ENCODE measurements at regions not wholly inside any gene's neighbourhood (a gene's known extent, or its start where the extent isn't known, plus 50 kb on each side); places are given as distances from the start of the nearest gene placed in this dataset.
A peak's percentile ranks its signal among the peaks of the same experiment; 100 is the strongest.
"Not testable (repeated sequence)": the region's sequence is repeated elsewhere in the genome, so short reads cannot be mapped to it uniquely, and the experiment has no call there.

DNA sequence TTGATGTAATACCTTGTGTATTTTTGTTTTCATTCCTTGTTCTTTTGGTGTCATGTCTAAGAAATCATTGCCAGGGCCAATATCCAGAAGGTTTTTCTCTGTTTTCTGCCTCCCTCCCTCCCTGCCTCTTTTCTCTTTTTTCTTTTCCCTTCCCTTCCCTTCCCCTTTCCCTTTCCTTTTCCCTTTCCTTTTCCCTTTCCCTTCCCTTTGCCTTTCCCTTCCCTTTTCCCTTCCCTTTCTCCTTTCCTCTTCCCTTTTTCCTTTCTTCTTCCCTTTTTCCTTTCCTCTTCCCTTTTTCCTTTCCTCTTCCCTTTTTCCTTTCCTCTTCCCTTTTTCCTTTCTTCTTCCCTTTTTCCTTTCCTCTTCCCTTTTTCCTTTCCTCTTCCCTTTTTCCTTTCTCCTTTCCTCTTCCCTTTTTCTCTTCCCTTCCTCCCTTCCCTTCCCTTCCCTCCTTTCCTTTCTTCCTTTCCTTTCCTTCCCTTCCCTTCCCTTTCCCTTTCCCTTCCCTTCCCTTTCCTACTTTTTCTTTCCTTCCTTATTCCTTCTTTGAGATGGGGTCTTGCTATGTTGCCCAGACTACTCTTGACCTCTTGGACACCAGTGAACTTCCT, 646.1 kb downstream of the RAPGEF2 start:
- DNase-seq: no peak

DNA sequence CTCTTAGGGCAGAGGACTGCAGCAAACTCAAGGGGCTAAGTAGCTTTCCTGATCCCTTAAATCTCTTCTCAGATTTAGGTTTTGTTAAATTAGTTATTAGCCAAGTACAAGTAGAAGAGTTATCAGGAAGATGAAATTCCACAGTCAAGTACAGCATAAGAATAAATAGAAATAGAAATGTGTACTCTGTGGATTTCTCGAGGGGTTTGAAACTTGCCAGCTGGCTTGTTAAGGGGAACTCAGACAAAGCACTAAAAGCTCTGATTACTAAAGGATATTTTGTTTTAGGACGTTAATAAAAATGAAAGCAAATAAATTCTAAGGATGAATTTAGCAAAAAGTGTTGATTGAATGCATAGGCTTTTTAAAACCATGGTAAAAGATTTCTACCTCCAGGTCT, 654.6 kb downstream of the RAPGEF2 start:
- no peak for DNase-seq

DNA sequence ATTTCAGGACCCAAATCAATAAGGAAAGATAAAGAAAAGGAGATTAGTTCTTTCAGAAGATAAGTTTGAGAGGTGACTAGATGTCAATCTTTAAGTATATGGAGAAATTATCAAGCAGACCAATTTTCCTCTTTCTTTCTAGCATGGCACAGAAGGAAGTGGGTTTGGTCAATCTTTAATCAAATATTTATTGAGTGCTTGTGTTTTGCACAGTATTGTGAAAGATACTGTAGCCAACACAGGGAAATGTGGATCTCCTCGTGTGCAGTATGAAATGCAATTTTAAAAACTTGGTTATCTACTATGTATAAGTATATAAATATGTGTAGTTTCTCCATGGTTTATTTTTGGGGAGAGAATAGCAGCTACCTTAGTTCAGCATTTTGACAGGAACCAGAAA, 655.2 kb downstream of the RAPGEF2 start:
- no peak for DNase-seq

DNA sequence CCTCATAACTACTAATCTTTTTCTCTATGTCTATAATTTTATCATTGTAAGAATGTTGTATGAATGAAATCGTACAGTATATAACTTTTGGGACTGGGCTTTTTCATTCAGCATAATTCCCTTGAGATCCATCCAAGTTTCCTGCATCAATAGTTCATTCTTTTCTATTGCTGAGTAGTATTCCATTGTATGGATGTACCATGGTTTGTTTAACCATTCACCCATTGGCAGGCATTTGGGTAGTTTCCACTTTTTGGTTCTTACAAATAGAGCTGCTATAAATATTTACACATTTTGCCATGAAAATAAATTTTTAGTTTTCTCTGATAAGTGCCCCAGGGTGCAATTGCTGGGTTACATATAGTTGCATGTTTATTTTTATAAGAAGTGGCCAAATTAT, 659.8 kb downstream of the RAPGEF2 start:
- DNase-seq: no peak

DNA sequence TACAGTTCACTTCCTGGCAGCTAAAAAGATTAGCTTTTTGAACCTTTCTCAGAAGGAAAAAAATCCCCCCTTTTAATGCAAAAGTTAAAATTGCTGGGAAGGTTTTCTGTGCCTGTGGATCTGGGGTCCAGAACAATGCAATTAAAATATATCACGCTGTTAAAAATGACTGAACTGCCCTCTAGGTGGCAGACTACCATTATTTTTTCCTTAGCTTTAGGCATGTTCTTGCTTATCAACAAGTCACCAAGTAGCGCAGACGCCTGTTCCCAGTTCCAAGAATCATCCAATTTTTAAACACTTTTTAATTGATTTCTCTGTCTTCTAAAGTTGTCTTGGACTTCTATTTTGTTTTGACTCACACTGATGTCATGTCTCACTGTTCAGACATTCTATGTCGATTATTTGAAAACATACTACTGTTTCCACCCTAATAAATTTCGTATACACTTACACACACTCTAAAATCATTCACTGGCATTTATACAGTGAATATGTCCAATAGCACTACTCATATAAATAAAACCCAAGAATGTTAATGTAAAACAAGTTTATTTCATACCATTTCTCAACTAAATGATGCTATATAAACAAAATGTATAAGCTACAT, 661.6 kb downstream of the RAPGEF2 start:
- peak; percentile 62 to 79 for DNase-seq

DNA sequence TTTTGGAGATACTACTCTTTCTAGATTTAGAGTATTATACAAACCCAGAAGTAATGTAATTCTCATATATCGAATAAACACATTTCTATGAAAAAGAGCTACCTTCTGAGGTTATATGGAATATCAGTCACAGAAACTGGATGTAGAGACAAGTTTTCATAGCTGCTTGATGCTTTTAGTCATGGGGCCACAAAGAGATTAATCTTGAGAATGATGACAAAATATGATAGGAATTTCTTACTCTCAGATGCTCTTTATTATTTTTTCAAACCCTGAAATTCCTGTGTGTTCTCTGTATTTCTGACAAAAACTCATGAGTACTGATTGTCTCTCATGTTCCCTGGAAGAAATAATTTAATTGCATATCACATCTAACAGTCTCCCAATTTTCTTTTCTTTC, 662.5 kb downstream of the RAPGEF2 start:
- no peak for DNase-seq

DNA sequence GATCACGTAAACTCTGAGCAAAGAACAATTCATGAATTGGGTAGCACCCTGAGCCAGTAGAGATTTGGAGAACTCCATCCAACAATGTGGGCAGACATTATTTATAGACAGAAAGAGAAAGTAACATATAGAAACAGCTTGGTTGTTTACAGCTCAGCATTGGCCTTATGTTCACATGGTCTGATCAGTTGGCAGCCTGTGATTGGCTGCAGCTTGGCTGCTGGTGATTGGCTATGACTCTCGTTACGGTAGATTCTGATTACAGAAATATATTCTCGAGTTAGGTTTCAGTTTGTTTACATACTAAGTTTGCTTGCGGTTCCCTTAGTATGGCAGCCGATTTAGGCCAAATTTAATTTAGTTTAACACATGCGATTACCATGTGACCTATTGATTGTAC, 663.4 kb downstream of the RAPGEF2 start:
- no peak for DNase-seq

DNA sequence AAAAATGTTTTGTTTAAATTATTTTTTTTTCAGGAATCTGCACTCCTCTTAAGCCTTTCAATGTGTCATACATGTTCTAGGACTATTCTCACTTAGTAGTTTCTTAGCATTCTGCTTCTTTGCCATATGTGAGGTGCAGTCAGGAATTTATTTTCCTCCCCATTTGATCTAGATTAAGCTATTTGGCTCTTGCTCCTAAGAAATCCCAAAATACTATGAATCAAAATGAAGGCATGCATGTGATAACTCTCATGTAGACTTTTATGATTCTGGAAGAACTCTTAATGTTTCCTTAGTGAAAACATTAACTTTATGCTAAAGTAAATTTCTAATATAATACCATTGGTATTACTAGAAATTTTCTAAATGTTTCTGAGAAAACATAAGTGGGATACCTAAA, 664.5 kb downstream of the RAPGEF2 start:
- DNase-seq: no peak

DNA sequence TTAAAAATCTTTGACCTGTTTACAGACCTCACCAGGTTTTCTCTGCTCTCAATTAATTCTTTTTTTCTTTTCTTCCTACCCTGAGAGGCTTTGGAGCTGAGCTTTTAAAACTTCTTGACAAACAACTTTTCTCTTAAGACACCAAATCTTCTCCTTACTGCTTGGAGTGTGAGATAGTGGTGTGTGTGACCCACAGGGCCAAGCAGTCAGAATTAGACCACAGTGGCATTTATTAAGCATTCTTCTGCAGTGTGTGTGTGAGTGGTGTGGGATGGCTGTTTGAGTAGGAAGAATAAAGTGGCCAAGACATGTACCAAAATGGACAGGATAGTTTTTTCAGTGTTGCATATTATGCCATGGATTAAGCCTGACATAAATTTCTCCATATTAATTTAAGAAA, 665.1 kb downstream of the RAPGEF2 start:
- no peak for DNase-seq

DNA sequence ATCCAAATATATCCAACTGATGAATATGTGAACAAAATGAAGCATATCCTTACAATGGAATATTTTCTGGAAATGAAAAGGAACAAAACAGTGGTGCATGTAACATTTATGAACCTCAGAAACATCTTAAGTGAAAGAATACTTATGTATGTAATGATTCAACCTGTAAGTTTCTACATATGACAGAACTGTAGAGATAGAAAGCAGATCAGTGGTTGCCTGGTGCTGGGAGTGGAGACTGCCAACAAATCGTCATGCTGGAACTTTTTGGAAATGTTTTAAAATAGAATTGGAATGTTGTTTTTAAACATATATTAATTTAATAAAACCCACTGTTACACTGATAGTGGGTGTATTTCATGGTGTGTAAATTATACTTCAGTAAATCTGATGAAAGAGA, 667.5 kb downstream of the RAPGEF2 start:
- DNase-seq: no peak

DNA sequence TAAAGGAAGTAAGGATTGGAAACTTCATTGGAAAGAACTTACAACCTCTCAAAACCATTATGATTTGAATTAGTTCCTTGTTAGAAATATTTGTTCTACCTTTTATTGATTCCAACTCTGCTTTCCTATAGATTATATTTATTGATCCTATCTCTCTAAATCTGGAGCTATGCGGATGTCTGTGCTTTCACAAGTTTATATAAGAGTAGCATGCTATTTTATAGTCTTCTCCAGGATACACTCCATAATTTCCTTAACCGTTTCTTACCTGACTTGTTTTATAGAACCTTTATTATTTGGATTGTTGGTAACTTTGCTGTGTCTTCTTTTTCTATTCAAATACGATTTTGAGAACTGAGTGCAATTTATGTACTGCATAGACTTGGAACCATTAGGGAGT, 668.1 kb downstream of the RAPGEF2 start:
- DNase-seq: no peak

DNA sequence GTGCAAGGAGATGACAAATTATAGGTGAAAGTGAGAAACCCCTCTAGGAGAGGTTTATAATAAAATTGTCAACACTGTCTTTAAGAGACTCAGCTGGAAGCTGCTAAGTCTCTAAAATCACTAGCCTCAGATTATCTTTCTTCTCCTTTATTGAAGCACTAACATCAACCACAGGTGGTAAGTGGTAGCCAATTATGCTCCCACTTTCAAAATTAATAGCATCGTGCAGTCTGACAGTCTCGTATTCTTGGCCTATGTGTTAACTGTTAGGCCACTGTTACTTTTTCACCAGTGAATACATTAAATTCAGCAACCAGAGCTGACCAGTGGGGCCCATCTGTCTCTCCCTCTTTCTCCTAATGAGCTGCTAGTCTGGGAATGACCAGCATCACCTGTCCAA, 674.1 kb downstream of the RAPGEF2 start:
- no peak for DNase-seq

DNA sequence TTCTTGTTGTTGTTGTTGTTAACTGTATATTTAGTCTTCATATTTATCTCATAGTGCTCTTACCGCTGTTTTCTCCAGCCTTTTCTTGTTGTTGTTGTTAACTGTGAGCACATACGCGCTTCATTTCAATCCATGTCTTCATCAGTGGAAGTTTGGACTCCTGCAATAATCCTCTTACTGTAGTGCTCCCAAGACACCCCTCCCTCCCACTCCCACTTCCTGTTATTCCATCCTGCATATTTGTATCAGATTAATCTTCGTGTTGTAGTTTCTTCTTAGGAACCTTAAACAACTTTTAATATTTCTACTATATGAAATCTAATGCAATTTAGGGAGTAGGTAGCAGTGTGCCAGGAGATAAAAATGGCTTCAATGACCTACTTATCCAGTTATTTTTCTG, 674.8 kb downstream of the RAPGEF2 start:
- no peak for DNase-seq

DNA sequence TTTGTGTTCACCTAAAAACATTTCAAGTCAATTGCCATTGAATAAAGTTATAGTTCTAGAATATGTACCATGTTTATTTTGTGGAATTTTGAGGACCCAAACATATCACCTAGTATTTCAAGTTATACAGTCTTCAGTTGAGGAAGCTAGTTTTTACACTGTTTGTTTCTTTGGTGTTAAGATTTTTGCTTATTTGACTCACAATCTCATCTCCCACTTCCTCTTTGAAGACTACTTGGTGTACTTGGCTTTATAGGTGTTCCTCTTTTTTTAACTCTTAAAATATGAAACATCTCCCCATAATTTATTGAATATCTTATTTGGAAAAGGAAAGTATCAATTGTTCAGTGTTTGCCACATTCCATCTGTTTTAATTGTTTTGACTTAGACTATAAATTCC, 675.4 kb downstream of the RAPGEF2 start:
- DNase-seq: peak; percentile 70 to 84

DNA sequence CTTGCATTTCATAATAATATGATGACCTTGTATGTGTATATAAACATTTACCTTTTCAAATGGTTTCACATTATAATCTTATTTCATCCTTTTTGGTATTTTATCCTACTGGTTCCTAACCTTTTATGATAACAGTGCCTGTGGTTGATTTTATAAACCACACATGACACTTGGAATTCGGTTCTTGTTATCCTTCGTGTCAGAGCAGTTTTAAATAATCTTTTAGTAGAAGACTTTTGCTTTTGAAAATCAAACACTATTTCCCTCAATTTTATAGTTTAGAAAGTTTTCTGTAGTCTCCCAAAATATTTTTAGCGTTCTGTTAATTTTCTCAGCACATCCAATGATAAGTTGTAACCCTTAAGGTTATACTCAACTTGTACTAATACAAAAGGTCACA, 676.8 kb downstream of the RAPGEF2 start:
- no peak for DNase-seq

DNA sequence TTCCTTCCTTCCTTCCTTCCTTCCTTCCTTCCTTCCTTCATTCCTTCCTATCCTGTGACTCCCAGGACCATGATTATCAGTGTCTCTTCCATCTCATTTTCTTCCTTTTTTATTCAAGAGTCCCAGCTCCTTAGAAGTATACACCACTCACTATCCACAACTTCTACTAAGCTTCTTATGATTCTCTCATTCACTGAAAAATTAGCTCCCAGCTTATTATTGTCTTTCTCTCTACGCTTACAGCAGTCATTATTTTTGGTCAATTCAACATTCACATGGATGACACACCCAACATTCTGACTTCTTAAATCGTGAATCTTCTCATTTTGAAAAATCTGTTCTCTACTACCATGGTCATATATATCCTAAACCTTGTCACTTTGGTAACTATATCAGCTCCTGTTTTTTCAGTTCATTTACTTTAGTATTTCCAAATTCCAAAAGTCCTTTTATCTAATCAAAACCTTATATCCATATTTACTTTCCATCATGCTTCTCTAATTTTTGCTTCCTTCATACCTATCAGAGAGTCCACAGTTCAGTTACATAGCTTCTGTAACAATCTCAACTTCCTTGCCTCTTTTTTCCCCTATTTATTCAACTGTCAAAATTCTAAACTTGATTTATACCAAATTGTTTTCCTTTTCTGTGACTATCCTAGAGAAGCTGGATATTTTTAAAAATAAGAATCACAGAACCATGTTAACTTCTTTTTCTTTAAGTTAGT, 677.5 kb downstream of the RAPGEF2 start:
- DNase-seq: no peak

DNA sequence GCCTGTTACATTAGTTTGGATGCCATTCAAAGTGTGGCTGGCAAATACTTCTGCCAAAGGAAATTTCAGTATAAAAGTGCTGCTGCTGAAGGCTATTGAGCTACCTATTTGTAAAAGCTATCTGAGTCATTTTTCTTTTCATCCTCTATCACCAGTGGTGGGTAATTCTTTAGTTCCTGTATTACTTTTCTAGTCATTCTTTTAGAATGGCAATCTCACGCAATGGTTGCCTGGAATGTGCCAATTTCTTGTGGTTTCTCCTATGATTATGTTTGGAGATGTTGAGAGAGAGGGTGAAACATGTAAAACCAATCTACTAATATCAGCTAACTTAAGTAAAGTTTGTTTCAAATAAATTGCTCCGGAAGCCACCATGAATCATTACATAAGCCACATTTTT, 685.0 kb downstream of the RAPGEF2 start:
- no peak for DNase-seq

DNA sequence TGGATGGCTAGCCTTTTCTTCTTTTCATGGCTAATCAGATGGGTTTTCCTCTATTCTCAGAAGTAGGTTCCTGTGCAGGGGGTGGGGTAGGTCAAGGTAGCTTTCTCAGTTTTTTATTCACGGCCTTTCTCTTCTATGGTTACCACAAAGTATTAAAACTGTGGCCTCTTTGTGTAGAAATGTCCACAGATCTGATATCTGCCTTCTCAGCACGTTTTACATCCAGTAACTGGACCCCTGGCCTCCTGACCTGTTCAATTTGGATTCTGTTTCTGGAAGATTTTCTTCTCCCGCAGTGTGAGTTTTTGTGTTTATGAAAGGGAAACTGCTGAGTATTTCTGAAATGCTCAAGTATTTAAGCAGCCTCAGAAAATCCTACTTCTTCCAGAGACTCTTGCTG, 688.5 kb downstream of the RAPGEF2 start:
- no peak for DNase-seq

DNA sequence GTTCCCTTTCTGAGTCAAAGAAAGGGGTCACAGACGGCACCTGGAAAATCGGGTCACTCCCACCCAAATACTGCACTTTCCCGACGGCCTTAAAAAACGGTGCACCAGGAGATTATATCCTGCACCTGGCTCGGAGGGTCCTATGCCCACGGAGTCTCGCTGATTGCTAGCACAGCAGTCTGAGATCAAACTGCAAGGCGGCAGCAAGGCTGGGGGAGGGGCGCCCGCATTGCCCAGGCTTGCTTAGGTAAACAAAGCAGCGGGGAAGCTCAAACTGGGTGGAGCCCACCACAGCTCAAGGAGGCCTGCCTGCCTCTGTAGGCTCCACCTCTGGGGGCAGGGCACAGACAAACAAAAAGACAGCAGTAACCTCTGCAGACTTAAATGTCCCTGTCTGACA, 701.7 kb downstream of the RAPGEF2 start:
- not testable (repeated sequence) for DNase-seq

DNA sequence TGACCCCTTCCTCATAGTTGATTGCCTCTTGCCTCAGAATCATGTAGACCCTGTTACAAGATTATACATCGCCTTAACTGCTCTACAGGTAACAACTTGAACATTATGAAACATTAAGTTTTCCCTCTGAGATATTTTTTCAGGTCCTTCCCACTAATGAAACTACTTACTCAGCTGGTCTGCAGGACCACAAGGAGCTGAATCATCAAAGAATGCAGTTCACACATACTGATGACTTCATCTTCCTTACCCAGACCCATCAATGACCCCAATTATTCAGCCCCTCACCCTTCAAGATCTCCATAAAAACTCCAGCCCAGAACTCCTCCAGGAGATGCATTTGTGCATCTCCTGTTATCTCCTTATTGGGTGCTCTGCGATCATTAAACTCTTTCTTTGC, 720.9 kb downstream of the RAPGEF2 start:
- no peak for DNase-seq

DNA sequence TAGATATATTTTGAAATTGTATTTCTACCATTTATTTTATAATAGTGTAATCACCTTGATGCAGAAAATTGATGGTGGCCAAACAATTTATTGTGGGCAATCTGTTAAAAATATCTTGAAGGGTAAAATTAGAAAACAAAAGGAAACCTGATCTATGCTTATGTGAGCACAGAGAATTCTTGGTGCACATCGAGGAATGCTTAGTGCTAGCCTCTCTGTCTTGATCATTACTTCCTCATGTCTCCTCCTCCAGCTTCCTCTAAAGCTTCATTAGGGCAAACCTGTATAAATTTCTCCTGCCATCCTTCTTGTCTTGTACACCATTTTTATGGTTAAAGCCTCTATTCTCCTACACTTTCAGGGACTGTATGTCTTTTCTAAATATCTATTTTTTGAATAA, 725.8 kb downstream of the RAPGEF2 start:
- DNase-seq: peak; percentile 3 to 47

DNA sequence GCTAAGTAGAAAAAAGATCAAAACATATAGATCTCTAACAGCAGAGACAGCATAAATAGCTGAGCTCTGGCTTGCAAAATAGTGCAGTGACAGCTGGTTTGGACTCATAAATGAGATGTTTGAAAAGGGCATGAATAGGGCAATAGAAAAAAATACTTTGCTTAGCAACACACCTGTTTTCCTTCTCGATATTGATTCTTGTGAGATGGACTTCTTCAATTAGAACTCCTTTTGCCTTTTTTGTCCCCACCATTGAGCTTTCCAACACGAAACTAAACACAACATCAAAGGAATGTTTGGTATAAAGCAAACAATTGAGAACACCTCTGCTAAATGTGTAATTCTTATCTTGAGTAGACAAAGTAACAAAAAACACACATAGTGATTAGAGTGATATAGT, 726.3 kb downstream of the RAPGEF2 start:
- DNase-seq: no peak

DNA sequence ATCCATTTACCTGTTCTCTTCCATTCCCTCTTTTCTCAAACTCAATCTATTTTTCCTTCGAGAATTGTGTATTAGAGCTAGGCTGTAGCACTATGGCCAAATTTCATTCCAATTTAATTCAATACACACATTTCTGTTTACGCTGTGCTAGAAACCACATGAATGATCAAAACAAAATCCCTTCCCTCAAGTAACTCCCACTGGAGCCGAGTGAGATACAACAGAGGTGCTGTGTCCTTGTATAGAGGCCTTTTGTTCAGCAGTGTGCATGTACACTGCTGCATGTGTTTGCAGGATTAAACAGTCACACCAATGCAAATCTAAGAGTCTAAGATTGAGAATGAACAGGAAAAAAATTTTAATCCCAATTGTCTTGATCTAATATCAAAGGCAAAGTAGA, 734.2 kb downstream of the RAPGEF2 start:
- DNase-seq: no peak

DNA sequence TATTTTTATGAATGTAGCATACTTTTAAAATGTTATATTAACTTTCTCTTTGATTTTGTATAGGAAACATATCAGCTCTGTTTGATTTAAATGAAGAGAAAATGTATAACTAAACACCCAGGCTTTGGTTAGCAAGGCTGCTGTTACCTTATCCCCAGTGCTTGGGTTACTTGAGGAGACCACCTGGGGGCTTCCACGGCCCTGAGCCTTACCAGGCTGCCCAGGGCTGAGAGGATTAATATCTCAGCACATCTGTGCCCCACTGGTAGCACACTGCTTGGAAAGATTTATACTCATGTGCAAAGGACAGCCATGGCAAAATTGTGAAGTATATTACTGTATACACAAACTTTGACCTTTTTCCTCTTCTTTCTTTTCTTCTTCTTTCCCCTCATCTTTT, 752.9 kb downstream of the RAPGEF2 start:
- no peak for DNase-seq

DNA sequence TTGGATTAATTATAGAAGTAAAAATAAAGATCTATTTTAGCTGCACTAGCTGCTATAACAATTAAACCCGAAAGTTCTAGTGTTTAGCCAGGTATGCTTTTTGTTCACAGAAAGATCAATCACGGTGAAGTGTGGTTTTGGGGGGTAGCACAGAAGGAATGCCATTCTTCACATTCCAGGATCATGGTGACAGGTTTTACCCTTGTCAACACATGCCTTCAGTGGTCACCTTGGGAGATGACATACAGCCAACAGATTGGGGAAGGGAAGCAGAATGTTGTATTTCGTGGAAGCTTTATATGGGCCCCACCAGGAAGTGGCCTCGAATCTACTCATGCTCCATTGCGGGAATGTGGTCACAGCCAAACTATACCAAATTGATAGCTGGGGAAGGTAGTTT, 753.6 kb downstream of the RAPGEF2 start:
- DNase-seq: no peak
